22Rv1 (cell line): ENCODE measurements at regions not wholly inside any gene's neighbourhood (a gene's known extent, or its start where the extent isn't known, plus 50 kb on each side); places are given as distances from the start of the nearest gene placed in this dataset.

ENCODE experiments used
- H3K27ac ChIP-seq: fragments of 450-650 bp; 2 replicates; pipeline ENCODE4 v1.5.1; 2017
- ZFX ChIP-seq: fragments of 450-650 bp; IDR thresholded peaks from 2 replicates; pipeline ENCODE4 v1.6.1; 2017; ENCODE audit warnings: antibody characterized with exemption, borderline replicate concordance
- TF ChIP-seq, protein P1 (sequence below): fragments of 450-650 bp; IDR thresholded peaks from 2 replicates; pipeline ENCODE4 v1.5.1; 2017; ENCODE audit warnings: mild to moderate bottlenecking

DNA sequence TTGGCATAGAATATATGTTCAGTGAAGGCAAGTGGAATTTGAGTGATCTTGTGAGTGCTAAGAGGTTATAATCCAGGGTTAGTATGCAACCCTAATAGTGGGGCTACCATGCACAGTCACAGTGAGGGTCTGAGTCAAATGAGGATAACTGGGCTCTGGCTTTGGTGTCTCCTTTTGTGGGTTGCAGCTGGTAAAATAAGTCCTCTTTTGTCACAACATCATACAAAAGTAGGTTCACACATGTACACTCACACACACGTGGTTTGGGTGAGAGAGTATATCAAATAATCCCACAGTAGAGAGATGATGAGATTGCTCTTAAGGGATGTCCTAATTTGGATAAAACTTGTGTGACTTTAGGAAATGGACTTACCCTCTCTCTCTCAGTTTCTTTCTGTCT, 79.6 kb upstream of the EOLA2 start:
- no peak overlapping the region for H3K27ac ChIP-seq
- TF ChIP-seq, protein P1, sequence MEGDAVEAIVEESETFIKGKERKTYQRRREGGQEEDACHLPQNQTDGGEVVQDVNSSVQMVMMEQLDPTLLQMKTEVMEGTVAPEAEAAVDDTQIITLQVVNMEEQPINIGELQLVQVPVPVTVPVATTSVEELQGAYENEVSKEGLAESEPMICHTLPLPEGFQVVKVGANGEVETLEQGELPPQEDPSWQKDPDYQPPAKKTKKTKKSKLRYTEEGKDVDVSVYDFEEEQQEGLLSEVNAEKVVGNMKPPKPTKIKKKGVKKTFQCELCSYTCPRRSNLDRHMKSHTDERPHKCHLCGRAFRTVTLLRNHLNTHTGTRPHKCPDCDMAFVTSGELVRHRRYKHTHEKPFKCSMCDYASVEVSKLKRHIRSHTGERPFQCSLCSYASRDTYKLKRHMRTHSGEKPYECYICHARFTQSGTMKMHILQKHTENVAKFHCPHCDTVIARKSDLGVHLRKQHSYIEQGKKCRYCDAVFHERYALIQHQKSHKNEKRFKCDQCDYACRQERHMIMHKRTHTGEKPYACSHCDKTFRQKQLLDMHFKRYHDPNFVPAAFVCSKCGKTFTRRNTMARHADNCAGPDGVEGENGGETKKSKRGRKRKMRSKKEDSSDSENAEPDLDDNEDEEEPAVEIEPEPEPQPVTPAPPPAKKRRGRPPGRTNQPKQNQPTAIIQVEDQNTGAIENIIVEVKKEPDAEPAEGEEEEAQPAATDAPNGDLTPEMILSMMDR, result no peak
- TF ChIP-seq ZFX, result no peak

DNA sequence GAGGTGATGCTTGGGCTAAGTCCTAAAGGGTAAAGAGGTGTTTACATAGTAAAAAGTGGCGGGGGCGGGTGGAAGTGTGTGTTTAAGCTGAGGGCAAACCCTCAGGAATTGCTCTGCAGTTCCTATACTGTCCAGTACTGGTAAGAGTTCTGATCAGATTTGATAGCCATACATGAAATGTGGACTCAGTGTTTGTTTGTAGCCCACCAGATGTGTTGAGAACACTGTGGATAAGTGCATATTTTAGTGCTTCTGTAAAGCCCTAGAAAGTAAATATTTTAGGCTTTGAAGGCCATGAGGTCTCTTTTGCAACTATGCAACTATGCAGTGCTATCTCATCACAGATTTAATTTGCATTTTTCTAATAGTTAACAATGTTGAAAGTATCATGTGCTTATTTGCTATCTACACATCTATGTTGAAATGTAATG, 80.7 kb upstream of the EOLA2 start:
- no peak for TF ChIP-seq ZFX
- TF ChIP-seq, protein P1, result no peak
- H3K27ac ChIP-seq, result no peak overlapping the region

DNA sequence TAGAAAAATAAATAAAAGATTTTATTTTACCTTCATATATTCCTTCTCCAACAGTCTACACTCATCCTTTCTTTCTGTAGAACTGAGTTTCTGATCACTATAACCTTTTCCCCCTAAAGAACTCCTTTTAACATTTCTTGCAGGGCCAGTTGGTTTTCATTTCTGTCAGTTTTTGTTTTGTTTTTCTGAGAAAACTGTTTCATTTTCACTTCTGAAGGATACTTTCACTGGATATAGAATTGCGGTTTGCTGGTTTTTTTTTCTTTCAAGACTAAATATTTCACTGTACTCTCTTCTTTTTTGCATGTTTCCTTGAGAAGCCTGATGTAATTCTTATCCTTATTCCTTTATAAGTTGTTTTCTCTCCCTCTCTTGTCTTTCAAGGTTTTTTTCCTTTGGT, 90.4 kb upstream of the EOLA2 start:
- H3K27ac ChIP-seq, result no peak overlapping the region
- TF ChIP-seq, protein P1, result no peak

DNA sequence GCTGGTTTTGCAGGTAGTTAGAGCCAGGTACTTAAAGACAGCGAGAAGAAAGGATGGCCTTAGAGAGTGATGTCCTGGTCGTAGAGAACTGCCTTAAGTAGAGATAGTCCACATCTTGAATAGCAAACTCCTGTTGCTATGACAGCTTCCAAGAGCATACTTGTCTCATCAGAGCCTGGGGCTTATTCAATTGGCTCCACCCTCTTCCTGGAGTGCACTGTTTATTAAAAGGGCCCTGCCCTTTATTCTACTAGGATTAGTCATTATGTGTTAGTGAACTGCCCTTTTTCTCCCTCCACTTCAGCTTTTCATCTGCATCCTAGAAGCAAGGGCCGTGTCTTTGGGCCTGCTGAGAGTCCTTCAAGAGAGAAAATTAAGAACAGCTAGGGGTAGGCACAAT, 94.5 kb upstream of the EOLA2 start:
- H3K27ac ChIP-seq, result peak overlapping the region; percentile 35
- TF ChIP-seq ZFX, result no peak
- TF ChIP-seq, protein P1, result no peak

DNA sequence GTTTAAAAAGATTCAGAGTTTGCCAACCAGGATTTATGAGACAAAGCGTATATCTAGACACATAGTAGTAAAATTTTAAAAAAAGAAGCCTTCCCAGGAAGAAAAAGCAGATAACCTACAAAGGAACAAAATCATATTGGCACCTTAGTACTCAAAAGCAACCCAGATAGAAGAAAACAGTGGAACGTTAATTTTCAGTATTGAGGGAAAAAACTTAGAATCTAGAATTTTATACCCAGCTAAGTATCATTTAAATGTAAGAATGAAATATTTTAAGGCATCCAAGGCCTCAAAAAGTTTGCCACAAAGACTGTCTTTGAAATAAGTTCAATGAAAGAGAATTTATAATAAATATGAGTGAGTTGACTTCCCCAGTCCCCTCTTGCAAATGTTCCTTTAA, 96.5 kb upstream of the EOLA2 start:
- peak overlapping the region; percentile 60 for H3K27ac ChIP-seq
- TF ChIP-seq, protein P1, result no peak
- TF ChIP-seq ZFX, result no peak

DNA sequence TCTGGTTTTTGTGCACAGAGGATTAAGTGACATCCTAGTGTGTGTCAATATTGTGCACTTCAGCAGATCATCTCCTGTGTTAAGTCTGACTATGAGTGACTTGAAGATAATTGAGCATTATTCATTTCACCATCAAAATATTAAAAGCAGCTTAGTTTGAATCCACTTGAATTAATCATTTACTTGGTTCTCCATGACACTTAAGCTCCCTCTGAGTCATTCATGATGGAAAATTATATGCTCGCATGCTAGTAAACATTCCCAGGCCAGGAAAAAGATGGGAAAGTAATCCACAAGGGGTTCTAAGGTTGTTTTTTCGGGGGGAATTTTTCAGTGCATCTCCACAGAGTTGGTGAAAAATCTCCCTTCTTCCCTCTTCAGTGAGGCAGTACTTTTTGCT, 97.2 kb upstream of the EOLA2 start:
- TF ChIP-seq, protein P1, result no peak
- TF ChIP-seq ZFX, result no peak

DNA sequence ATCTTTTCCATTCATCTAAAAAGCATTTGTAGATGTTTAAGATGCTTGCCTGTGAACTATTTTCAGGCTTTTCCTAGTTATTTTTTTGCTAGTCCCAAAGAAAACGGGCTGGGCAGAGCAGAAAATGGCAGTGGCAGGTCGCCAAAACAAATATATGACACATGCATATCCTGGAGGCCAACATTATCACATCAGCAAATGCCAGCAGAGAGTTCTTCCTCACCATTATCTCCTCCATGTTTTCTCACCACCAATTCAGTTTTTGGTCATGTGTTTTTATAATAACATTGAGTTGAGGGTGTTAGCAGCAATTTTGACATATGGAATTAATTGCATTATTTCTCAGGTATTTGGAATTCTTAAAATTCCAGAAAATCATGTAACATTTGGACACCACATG, 97.9 kb upstream of the EOLA2 start:
- TF ChIP-seq ZFX, result no peak
- TF ChIP-seq, protein P1, result no peak
- peak overlapping the region; percentile 60 for H3K27ac ChIP-seq

More for the DNA sequence above, 97.2 kb upstream of the EOLA2 start:
- peak overlapping the region; percentile 60 for H3K27ac ChIP-seq
